ENCODE measurements at regions not wholly inside any gene's neighbourhood (a gene's known extent, or its start where the extent isn't known, plus 50 kb on each side); places are given as distances from the start of the nearest gene placed in this dataset.

DNA sequence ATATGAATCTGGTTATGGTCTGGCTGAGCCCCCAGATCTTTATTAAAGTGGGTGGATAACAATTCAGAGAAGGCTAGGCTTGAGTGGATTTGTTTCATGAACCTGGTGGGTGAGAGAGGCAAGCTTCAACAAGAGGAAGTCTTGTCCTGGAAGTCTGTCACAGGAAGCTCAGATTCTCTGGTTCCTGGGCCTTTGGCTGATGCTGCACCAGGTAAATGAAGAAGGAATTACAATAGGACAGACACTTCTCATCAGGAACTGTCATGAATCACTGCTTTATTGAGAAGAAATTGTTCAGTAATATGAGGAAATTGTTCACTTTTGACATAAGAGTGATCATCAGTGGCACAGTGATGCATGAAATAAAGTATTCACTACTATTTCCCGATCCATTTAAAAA, 167.6 kb upstream of the ELL2 start:
- TF ChIP-seq, protein P1, sequence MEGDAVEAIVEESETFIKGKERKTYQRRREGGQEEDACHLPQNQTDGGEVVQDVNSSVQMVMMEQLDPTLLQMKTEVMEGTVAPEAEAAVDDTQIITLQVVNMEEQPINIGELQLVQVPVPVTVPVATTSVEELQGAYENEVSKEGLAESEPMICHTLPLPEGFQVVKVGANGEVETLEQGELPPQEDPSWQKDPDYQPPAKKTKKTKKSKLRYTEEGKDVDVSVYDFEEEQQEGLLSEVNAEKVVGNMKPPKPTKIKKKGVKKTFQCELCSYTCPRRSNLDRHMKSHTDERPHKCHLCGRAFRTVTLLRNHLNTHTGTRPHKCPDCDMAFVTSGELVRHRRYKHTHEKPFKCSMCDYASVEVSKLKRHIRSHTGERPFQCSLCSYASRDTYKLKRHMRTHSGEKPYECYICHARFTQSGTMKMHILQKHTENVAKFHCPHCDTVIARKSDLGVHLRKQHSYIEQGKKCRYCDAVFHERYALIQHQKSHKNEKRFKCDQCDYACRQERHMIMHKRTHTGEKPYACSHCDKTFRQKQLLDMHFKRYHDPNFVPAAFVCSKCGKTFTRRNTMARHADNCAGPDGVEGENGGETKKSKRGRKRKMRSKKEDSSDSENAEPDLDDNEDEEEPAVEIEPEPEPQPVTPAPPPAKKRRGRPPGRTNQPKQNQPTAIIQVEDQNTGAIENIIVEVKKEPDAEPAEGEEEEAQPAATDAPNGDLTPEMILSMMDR (IDR thresholded peaks at IDR 0.05; ENCODE audit: low read length) = no peak
- TF ChIP-seq EZH2 (IDR thresholded peaks at IDR 0.05; ENCODE audit: borderline replicate concordance, low read length) = no peak
